Body of pancreas (tissue), 4 donors: ENCODE measurements at regions not wholly inside any gene's neighbourhood (a gene's known extent, or its start where the extent isn't known, plus 50 kb on each side); places are given as distances from the start of the nearest gene placed in this dataset.

Source experiments
- POLR2A ChIP-seq, 3 donors: fragments of 450-650 bp; IDR thresholded peaks; one replicate each; pipeline ENCODE4 v1.6.1; 2016; ENCODE audit warnings: antibody characterized with exemption in 3 of 3, mild to moderate bottlenecking in 2 of 3
- TF ChIP-seq, protein P1 (sequence below), 7 experiments: fragments of 450-650 bp in 4 of 7; fragments of 200-600 bp in 3 of 7; sonication (generic) in 3 of 7; IDR thresholded peaks; one replicate each; pipeline ENCODE4 v1.5.1; 2016 to 2019; ENCODE audit warnings: antibody characterized with exemption in 7 of 7

DNA sequence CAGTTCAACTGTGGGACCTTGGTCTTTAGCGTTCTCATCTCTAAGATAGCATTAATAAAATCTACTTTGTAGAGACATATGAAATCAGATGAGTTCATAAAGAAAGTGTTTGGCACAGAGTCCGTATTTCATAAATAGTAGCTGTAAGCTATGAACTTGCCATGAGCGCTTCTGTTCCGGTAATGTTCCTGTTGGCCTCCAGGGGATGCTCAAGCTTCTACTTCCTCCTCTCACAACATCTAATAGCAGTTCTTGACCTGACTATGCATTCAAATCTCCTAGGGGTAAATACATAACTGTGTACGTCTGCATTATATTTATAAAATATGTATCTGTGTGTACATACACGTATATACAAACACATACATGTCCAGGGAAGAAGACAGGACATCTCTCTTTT is 288.2 kb upstream of the TMPO start:
- TF ChIP-seq POLR2A (IDR thresholded peaks at IDR 0.05) = no peak
- TF ChIP-seq, protein P1, sequence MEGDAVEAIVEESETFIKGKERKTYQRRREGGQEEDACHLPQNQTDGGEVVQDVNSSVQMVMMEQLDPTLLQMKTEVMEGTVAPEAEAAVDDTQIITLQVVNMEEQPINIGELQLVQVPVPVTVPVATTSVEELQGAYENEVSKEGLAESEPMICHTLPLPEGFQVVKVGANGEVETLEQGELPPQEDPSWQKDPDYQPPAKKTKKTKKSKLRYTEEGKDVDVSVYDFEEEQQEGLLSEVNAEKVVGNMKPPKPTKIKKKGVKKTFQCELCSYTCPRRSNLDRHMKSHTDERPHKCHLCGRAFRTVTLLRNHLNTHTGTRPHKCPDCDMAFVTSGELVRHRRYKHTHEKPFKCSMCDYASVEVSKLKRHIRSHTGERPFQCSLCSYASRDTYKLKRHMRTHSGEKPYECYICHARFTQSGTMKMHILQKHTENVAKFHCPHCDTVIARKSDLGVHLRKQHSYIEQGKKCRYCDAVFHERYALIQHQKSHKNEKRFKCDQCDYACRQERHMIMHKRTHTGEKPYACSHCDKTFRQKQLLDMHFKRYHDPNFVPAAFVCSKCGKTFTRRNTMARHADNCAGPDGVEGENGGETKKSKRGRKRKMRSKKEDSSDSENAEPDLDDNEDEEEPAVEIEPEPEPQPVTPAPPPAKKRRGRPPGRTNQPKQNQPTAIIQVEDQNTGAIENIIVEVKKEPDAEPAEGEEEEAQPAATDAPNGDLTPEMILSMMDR (IDR thresholded peaks at IDR 0.05) = peak in 3 of 7 experiments; percentile 2 to 8 (median 8)
